HepG2 (cell line): ENCODE measurements at regions not wholly inside any gene's neighbourhood (a gene's known extent, or its start where the extent isn't known, plus 50 kb on each side); places are given as distances from the start of the nearest gene placed in this dataset.

Experiments
- ATAC-seq: fragments of 200-7000 bp; cut with Tn5 transposase; 3 replicates; pipeline ENCODE4 v1.9.1; 2020; ENCODE audit warnings: mild to moderate bottlenecking, moderate library complexity
- BruUV-seq: library from RNA; stranded (reverse); fragments of 400-500 nt; replicated peaks from 2 replicates; lab custom pipeline; 2021; lab: Mats Ljungman, UMichigan
- CTCF ChIA-PET: fragments of 300-600 bp; formaldehyde crosslinking; extraction: SDS; loops from one replicate; lab custom pipeline; 2021; ENCODE audit warnings: low total read pairs, inconsistent platforms, low intra/inter-chr PET ratio; lab: Yijun Ruan, JAX
- POLR2A ChIA-PET: fragments of 350-600 bp; sonication (Branson Sonifier 250); formaldehyde crosslinking; loops from one replicate; lab custom pipeline; 2020; ENCODE audit warnings: antibody characterized with exemption, inconsistent platforms; lab: Yijun Ruan, JAX
- DNase-seq: peaks from one replicate; pipeline ENCODE4 v3.0.0-alpha.2; 2015; ENCODE audit warnings: low spot score
- FAIRE-seq: peaks from 3 replicates; lab custom pipeline; 2011; peaks lifted over from hg19 to GRCh38; lab: Jason Lieb, UNC
- H2AFZ ChIP-seq: one replicate; pipeline ENCODE4 v1.6.1; 2011; ENCODE audit warnings: low read length, inconsistent platforms
- H3K27ac ChIP-seq: fragments of 300-600 bp; 3 replicates; pipeline ENCODE4 v1.8.0; 2011; ENCODE audit warnings: mixed run types, mild to moderate bottlenecking, mixed read lengths, low read length, inconsistent platforms; ENCODE audit not compliant: insufficient read depth; ENCODE audit errors: extremely low read length
- H3K27me3 ChIP-seq, 2 experiments: fragments of 200-600 bp in 1 of 2; 2 replicates in 1 of 2; 3 replicates in 1 of 2; pipeline versions ENCODE4 v1.6.0 to v1.8.0; 2011; ENCODE audit warnings: low read length in 2 of 2, mild to moderate bottlenecking in 2 of 2, moderate library complexity in 2 of 2, inconsistent platforms in 1 of 2; ENCODE audit not compliant: insufficient read depth in 2 of 2, control insufficient read depth in 1 of 2
- H3K36me3 ChIP-seq, 2 experiments: fragments of 200-600 bp in 1 of 2; replicated peaks in 1 of 2; 2 replicates in 1 of 2; 3 replicates in 1 of 2; pipeline versions ENCODE4 v1.5.1 to v1.8.0; 2011; ENCODE audit warnings: low read length in 2 of 2, inconsistent platforms in 1 of 2; ENCODE audit not compliant: insufficient read depth in 2 of 2, control insufficient read depth in 1 of 2
- H3K4me1 ChIP-seq: 2 replicates; pipeline ENCODE4 v1.5.1; 2012; ENCODE audit warnings: low read length, inconsistent platforms; ENCODE audit not compliant: insufficient read depth
- H3K4me2 ChIP-seq: 2 replicates; pipeline ENCODE4 v1.6.0; 2011; ENCODE audit warnings: low read depth, low read length, inconsistent platforms
- H3K4me3 ChIP-seq, 3 experiments: fragments of 200-600 bp in 1 of 3; sonication (generic), shearing (Covaris generic) in 1 of 3; replicated peaks in 1 of 3; 2 replicates each; pipeline ENCODE4 v1.5.1; 2011 to 2016; ENCODE audit warnings: low read length in 3 of 3, inconsistent platforms in 2 of 3, low read depth in 2 of 3, mild to moderate bottlenecking in 2 of 3, control low read depth in 1 of 3, mixed read lengths in 1 of 3; ENCODE audit not compliant: insufficient read depth in 1 of 3
- H3K79me2 ChIP-seq: one replicate; pipeline ENCODE4 v1.6.1; 2011; ENCODE audit warnings: low read length, inconsistent platforms; ENCODE audit not compliant: insufficient read depth
- H3K9ac ChIP-seq: 2 replicates; pipeline ENCODE4 v1.6.0; 2011; ENCODE audit warnings: mild to moderate bottlenecking, low read depth, low read length, inconsistent platforms; ENCODE audit not compliant: insufficient read depth
- H3K9me3 ChIP-seq: 2 replicates; pipeline ENCODE4 v1.5.1; 2012; ENCODE audit warnings: mild to moderate bottlenecking, low read length
- H4K20me1 ChIP-seq: 2 replicates; pipeline ENCODE4 v1.6.0; 2011; ENCODE audit warnings: inconsistent platforms, mild to moderate bottlenecking, low read length, moderate library complexity; ENCODE audit not compliant: insufficient read depth
- ELF1 ChIP-seq: sonication (generic); formaldehyde crosslinking; IDR thresholded peaks from 2 replicates; pipeline ENCODE4 v1.4.0; 2020; ENCODE audit warnings: missing genetic modification reagents
- HNRNPL ChIP-seq: fragments of 200-400 bp; formaldehyde crosslinking; IDR thresholded peaks from 2 replicates; pipeline ENCODE4 v1.6.1; 2017; ENCODE audit warnings: mild to moderate bottlenecking, low read depth, low read length
- MIER3 ChIP-seq: IDR thresholded peaks from 2 replicates; pipeline ENCODE4 v1.6.1; 2016; ENCODE audit warnings: missing compliant biosample characterization, borderline replicate concordance
- REST ChIP-seq, 2 experiments: IDR thresholded peaks; 2 replicates each; pipeline ENCODE4 v1.6.1; 2011 to 2012; ENCODE audit warnings: low read length in 2 of 2, borderline replicate concordance in 1 of 2, low read depth in 1 of 2, mild to moderate bottlenecking in 1 of 2, moderate library complexity in 1 of 2
- ZMAT3 ChIP-seq: sonication (generic); formaldehyde crosslinking; conservative IDR thresholded peaks from 2 replicates; pipeline ENCODE4 v1.7.0; 2021; ENCODE audit warnings: missing genetic modification reagents
- ZNF276 ChIP-seq: sonication (generic); formaldehyde crosslinking; IDR thresholded peaks from 2 replicates; pipeline ENCODE4 v1.4.0; 2020; ENCODE audit warnings: mild to moderate bottlenecking, low read depth, missing genetic modification reagents
- ZNF280D ChIP-seq: sonication (generic); formaldehyde crosslinking; IDR thresholded peaks from 2 replicates; pipeline ENCODE4 v1.5.1; 2020; ENCODE audit warnings: mild to moderate bottlenecking, missing genetic modification reagents
- ZNF687 ChIP-seq: sonication (generic); formaldehyde crosslinking; IDR thresholded peaks from 2 replicates; pipeline ENCODE4 v1.5.1; 2020; ENCODE audit warnings: mild to moderate bottlenecking, missing genetic modification reagents, moderate library complexity
- WGBS: methylation state at CpG from one replicate; pipeline ENCODE4 v1.1.6; 2017; ENCODE audit warnings: low lambda C conversion rate; 5-methylcytosine and 5-hydroxymethylcytosine counted together
- in situ Hi-C: cut with HindIII; loops from 2 replicates; pipeline ENCODE4 v1.10.0; 2017; ENCODE audit warnings: low pct_unique_long_range_greater_than_20kb; ENCODE audit not compliant: extremely low pct_ligation_motif_present
- intact Hi-C: fragments of 100-400 bp; cut with micrococcal nuclease; formaldehyde crosslinking; loops from one replicate; pipeline ENCODE4 v1.10.0; 2022; ENCODE audit not compliant: unreplicated experiment

GRCh38 chr4:130573742-130574141 lies 1477.8 kb downstream of the C4orf33 start (continued):
- TF ChIP-seq ZNF280D (CRISPR knock-in tag) (no peak), ELF1 (CRISPR knock-in tag) (no peak), REST (IDR thresholded peaks at IDR 0.05; ENCODE audit: borderline replicate concordance in 1 of 2, low read depth in 1 of 2, low read length in 2 of 2) (no peak), MIER3 (no peak), ZMAT3 (CRISPR knock-in tag) (no peak), HNRNPL (no peak)
- TF ChIP-seq, all 625 proteins: peak for 0

- Histone ChIP-seq H3K4me2 (no peak overlapping the region), H3K9me3 (no peaks in the 10 kb centered on the region), H3K79me2 (no peaks in the 10 kb centered on the region), H3K4me1 (no peaks in the 10 kb centered on the region), H4K20me1 (no peaks in the 10 kb centered on the region), H2AFZ (no peak overlapping the region), H3K9ac (no peak overlapping the region), H3K27ac (no peak overlapping the region), H3K36me3 (no peaks in the 10 kb centered on the region), H3K27me3 (no peaks in the 10 kb centered on the region), H3K4me3 (no peak overlapping the region)
- TF ChIP-seq ZNF276, result no peak
- TF ChIP-seq ZNF687, result no peak
- ATAC-seq, result no peak
- WGBS, result 4% methylated on average over 2 of the region's 2 CpGs
- no TSS peak for BruUV-seq
- DNase-seq, result no peak
- no peak for FAIRE-seq
- intact Hi-C loops, result no loop called here
- ChIA-PET POLR2A (no interaction called here), CTCF (no interaction called here)
- in situ Hi-C loops, result loop anchor here (25.0 kb wide), 1 partner anchor 238 kb away; no protein-coding TSS in a partner anchor
Measured at GRCh38 chr4:130574215-130574614, 1478.3 kb downstream of the C4orf33 start.
